ENCODE measurements at regions not wholly inside any gene's neighbourhood (a gene's known extent, or its start where the extent isn't known, plus 50 kb on each side); places are given as distances from the start of the nearest gene placed in this dataset.

GRCh38 chr11:69922015-69922595, 102.9 kb upstream of the FGF3 start:
- peaks cover 4% of the 10 kb centered on the region for H3K4me1 Mint-ChIP-seq
- peaks cover 67% of the 10 kb centered on the region for H3K27me3 Mint-ChIP-seq

GRCh38 chr11:69922596-69923111, 103.4 kb upstream of the FGF3 start:
- Mint-ChIP-seq H3K4me1 (peaks cover 4% of the 10 kb centered on the region), H3K4me3 (no peak overlapping the region), H3K27ac (no peak overlapping the region), H3K27me3 (peaks cover 67% of the 10 kb centered on the region), H3K9me3 (no peaks in the 10 kb centered on the region), H3K36me3 (no peaks in the 10 kb centered on the region)
- CTCF ChIA-PET, result interaction anchor here (1.4 kb wide), 1 partner anchor 12 kb away, joined by 3 read pairs; no protein-coding TSS in a partner anchor
- peak; percentile 6 for DNase-seq

More at GRCh38 chr11:69922015-69922595, 102.9 kb upstream of the FGF3 start:
- no peak overlapping the region for H3K4me3 Mint-ChIP-seq
- no peak overlapping the region for H3K27ac Mint-ChIP-seq
- CTCF ChIA-PET, result interaction anchor here (1.4 to 1.9 kb wide), 2 partner anchors 11 to 15 kb away, joined by 3 to 6 read pairs; no protein-coding TSS in a partner anchor
- no peak for DNase-seq
- H3K36me3 Mint-ChIP-seq, result no peaks in the 10 kb centered on the region
- H3K9me3 Mint-ChIP-seq, result no peaks in the 10 kb centered on the region

- no peak overlapping the region for H3K4me3 Mint-ChIP-seq
- peaks cover 4% of the 10 kb centered on the region for H3K4me1 Mint-ChIP-seq
- H3K27ac Mint-ChIP-seq, result no peak overlapping the region
- peaks cover 70% of the 10 kb centered on the region for H3K27me3 Mint-ChIP-seq
- no peaks in the 10 kb centered on the region for H3K36me3 Mint-ChIP-seq
- no peaks in the 10 kb centered on the region for H3K9me3 Mint-ChIP-seq
- CTCF ChIA-PET, result interaction anchor here (1.4 kb wide), 2 partner anchors 13 to 272 kb away, joined by 3 read pairs; no protein-coding TSS in a partner anchor
- no peak for DNase-seq
These were observed 104.0 kb upstream of the FGF3 start for GRCh38 chr11:69923196-69923595.

- peaks cover 4% of the 10 kb centered on the region for H3K4me1 Mint-ChIP-seq
- peaks cover 68% of the 10 kb centered on the region for H3K27me3 Mint-ChIP-seq
- no peaks in the 10 kb centered on the region for H3K36me3 Mint-ChIP-seq
- H3K27ac Mint-ChIP-seq, result no peak overlapping the region
- H3K9me3 Mint-ChIP-seq, result no peaks in the 10 kb centered on the region
- DNase-seq, result peak; percentile 8
- CTCF ChIA-PET, result interaction anchor here (0.7 to 1.4 kb wide), 2 partner anchors 14 to 272 kb away, joined by 3 read pairs; no protein-coding TSS in a partner anchor
- H3K4me3 Mint-ChIP-seq, result no peak overlapping the region
These were observed 104.6 kb upstream of the FGF3 start for GRCh38 chr11:69923641-69924307.

- H3K27ac Mint-ChIP-seq, result no peak overlapping the region
- CTCF ChIA-PET, result interaction anchor here (0.7 to 1.4 kb wide), 2 partner anchors 14 to 271 kb away, joined by 3 read pairs; no protein-coding TSS in a partner anchor
- no peak overlapping the region for H3K4me3 Mint-ChIP-seq
These were observed 105.3 kb upstream of the FGF3 start for GRCh38 chr11:69924308-69925161.

GRCh38 chr11:69925366-69926196, 106.4 kb upstream of the FGF3 start:
- no peaks in the 10 kb centered on the region for H3K9me3 Mint-ChIP-seq
- H3K27ac Mint-ChIP-seq, result no peak overlapping the region
- peaks cover 4% of the 10 kb centered on the region for H3K4me1 Mint-ChIP-seq
- DNase-seq, result peak; percentile 14
- H3K27me3 Mint-ChIP-seq, result peaks cover 78% of the 10 kb centered on the region
- H3K4me3 Mint-ChIP-seq, result no peak overlapping the region
- CTCF ChIA-PET, result interaction anchor here (1.0 kb wide), 1 partner anchor 10 kb away, joined by 3 read pairs; no protein-coding TSS in a partner anchor
- no peaks in the 10 kb centered on the region for H3K36me3 Mint-ChIP-seq

More at GRCh38 chr11:69924308-69925161, 105.3 kb upstream of the FGF3 start:
- H3K36me3 Mint-ChIP-seq, result no peaks in the 10 kb centered on the region
- peaks cover 4% of the 10 kb centered on the region for H3K4me1 Mint-ChIP-seq
- DNase-seq, result no peak
- H3K9me3 Mint-ChIP-seq, result no peaks in the 10 kb centered on the region
- peaks cover 72% of the 10 kb centered on the region for H3K27me3 Mint-ChIP-seq

GRCh38 chr11:69926376-69927050, 107.3 kb upstream of the FGF3 start:
- CTCF ChIA-PET, result interaction anchor here (1.0 kb wide), 1 partner anchor 11 kb away, joined by 3 read pairs; no protein-coding TSS in a partner anchor
- Mint-ChIP-seq H3K27me3 (peaks cover 80% of the 10 kb centered on the region), H3K36me3 (no peaks in the 10 kb centered on the region), H3K27ac (no peak overlapping the region), H3K4me3 (no peak overlapping the region), H3K9me3 (no peaks in the 10 kb centered on the region), H3K4me1 (peaks cover 4% of the 10 kb centered on the region)
- DNase-seq, result peak; percentile 11

- Mint-ChIP-seq H3K4me1 (peaks cover 4% of the 10 kb centered on the region), H3K36me3 (no peaks in the 10 kb centered on the region), H3K4me3 (no peak overlapping the region), H3K27me3 (peaks cover 75% of the 10 kb centered on the region), H3K9me3 (no peaks in the 10 kb centered on the region), H3K27ac (no peak overlapping the region)
- DNase-seq, result peak; percentile 14
- CTCF ChIA-PET, result interaction anchor here (0.6 kb wide), 1 partner anchor 18 kb away, joined by 4 read pairs; no protein-coding TSS in a partner anchor
These were observed 108.9 kb upstream of the FGF3 start for GRCh38 chr11:69928121-69928520.

GRCh38 chr11:69928975-69929374, 109.8 kb upstream of the FGF3 start:
- Mint-ChIP-seq H3K27ac (no peak overlapping the region), H3K27me3 (peaks cover 67% of the 10 kb centered on the region), H3K4me1 (peaks cover 4% of the 10 kb centered on the region), H3K9me3 (no peaks in the 10 kb centered on the region), H3K4me3 (no peak overlapping the region), H3K36me3 (no peaks in the 10 kb centered on the region)
- CTCF ChIA-PET, result interaction anchor here (0.6 to 1.4 kb wide), 2 partner anchors 14 to 17 kb away, joined by 3 to 4 read pairs; no protein-coding TSS in a partner anchor
- DNase-seq, result no peak

GRCh38 chr11:69930081-69931059, 111.2 kb upstream of the FGF3 start:
- CTCF ChIA-PET, result no interaction called here
- Mint-ChIP-seq H3K9me3 (no peaks in the 10 kb centered on the region), H3K27me3 (peaks cover 53% of the 10 kb centered on the region)

GRCh38 chr11:69931060-69931910, 112.1 kb upstream of the FGF3 start:
- no peaks in the 10 kb centered on the region for H3K36me3 Mint-ChIP-seq
- no peak overlapping the region for H3K27ac Mint-ChIP-seq
- no peak overlapping the region for H3K4me3 Mint-ChIP-seq
- DNase-seq, result no peak
- H3K27me3 Mint-ChIP-seq, result peaks cover 49% of the 10 kb centered on the region
- H3K4me1 Mint-ChIP-seq, result no peaks in the 10 kb centered on the region
- no peaks in the 10 kb centered on the region for H3K9me3 Mint-ChIP-seq
- CTCF ChIA-PET, result no interaction called here

More at GRCh38 chr11:69930081-69931059, 111.2 kb upstream of the FGF3 start:
- Mint-ChIP-seq H3K27ac (no peak overlapping the region), H3K4me1 (peaks cover 4% of the 10 kb centered on the region), H3K4me3 (no peak overlapping the region), H3K36me3 (no peaks in the 10 kb centered on the region)
- peak; percentile 12 for DNase-seq

Data from activated naive CD4-positive, alpha-beta T cell treated with anti-CD3 and anti-CD28 coated beads, Interleukin-2, amount 10 ng/mL, durations not matched to agents 7 days and 5 days (primary cell).